HCEC 1CT (cell line): ENCODE measurements at regions not wholly inside any gene's neighbourhood (a gene's known extent, or its start where the extent isn't known, plus 50 kb on each side); places are given as distances from the start of the nearest gene placed in this dataset.
"Not testable (repeated sequence)": the region's sequence is repeated elsewhere in the genome, so short reads cannot be mapped to it uniquely, and the experiment has no call there.

ENCODE experiments used
- DNase-seq: peaks from one replicate; pipeline ENCODE4 v3.0.0-alpha.2; 2017

DNA sequence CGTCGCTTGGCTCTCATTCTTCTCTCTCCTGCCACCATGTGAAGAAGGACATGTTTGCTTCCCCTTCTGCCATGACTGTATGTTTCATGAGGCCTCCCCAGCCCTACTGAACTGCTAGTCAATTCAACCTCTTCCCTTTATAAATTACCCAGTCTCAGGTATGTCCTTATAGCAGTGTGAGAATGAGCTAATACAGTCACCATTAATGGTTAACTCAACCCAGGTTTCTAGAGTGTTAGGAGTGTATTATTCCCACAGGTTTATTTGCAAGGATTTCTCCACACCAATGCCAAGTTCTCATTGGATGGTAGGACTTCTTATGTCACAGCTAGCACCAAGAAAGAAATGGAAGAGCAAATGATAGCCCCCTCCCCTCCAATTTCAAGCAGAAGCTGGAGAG is 71.9 kb downstream of the DYNAP start:
- no peak for DNase-seq

DNA sequence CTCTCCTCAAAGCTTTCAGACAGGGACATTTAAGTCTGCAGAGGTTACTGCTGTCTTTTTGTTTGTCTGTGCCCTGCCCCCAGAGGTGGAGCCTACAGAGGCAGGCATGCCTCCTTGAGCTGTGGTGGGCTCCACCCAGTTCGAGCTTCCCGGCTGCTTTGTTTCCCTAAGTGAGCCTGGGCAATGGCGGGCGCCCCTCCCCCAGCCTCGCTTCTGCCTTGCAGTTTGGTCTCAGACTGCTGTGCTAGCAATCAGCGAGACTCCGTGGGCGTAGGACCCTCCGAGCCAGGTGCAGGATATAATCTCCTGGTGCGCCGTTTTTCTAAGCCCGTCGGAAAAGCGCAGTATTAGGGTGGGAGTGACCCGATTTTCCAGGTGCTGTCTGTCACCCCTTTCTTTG is 78.7 kb downstream of the DYNAP start:
- not testable (repeated sequence) for DNase-seq

DNA sequence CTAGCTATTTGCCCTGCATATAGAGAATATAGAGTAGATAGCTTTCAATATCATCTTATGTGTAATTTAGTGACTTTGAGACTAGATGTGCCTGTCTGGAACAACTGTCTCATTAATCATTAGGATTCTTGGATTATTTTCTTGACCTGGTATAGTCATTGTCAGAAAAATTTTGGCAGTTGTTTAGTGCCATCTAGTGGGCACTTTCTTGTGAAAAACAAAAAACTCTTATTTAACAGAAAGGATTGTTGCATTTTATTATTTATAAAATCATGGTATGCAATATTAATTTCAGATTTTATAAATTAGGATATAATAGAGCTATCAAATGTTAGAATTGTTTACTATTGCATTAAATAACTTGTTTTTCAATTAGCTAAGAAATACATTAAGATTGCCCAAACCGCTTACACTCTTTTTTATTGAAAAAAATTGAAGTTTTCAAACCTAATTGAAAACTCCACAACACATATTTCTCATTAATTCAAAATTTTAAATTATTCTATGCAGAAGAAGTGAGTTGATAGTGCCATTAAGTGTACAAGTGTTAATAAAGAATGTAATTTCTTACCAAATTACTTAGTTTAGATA is 80.3 kb downstream of the DYNAP start:
- peak; percentile 39 for DNase-seq

DNA sequence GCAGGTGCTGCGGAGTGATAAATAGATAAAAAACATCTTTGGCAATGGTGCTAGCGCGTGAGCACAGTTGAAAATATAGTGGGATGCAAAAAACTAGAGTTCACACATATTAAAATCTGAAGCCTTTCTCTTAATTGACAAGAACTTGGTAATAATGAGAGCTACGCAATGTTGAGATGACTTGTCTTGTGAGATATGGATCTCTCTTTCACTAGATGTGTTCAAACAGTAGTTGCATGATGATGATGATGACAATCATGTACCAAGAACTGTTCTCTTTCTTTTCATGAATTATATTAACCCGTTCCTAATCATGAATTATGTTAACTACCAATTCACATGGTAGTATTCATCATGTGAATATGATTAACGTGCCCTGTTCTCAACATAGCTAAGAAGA is 81.1 kb downstream of the DYNAP start:
- DNase-seq = no peak

DNA sequence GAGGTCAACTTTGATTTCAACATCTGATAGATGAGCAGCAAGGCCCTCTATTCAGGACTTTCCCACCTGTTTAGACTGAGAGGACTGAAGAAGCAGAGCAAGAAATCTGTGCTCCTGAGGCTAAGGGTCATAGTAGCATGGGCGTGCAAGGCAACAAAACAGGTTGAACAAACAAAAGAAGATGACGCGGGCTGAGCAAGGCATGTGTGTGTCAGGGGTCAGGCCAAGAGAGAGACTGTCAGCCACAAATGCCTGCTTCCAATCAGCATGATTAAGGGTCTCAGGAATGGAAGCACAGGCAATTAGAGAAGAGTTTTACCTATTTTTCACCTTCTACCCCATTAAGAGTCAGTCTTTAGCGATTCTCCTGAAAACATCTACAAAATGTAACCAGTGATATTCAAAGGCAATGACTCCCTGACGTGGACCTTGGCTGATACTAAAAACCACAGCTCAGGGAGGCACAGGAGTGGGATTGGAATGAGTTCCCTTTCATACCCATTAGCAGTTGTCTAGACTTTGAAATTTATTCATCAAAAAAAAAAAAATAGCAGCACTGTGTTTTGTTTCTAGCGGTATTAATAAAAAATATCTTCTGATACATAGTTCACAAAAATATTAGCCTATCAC is 81.9 kb downstream of the DYNAP start:
- peak; percentile 20 for DNase-seq

DNA sequence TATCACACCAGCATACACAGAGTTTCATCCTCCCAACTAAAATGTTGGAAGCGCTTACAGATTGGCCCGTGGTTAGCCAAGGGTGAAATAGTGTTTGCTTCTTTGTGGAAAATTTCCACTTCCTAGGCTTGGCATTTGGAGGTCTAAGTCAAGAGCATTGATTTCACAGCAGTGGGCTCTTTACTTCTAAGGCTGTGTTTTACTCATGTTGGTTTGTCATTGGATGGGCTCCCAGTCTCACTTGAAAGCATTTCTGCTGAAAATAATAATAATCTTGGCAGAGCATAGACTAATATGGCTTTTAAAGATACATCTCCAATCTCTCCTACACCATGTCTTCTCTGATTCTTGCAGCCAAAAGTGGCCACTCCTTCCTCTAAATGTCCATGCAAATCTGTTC is 82.9 kb downstream of the DYNAP start:
- no peak for DNase-seq

DNA sequence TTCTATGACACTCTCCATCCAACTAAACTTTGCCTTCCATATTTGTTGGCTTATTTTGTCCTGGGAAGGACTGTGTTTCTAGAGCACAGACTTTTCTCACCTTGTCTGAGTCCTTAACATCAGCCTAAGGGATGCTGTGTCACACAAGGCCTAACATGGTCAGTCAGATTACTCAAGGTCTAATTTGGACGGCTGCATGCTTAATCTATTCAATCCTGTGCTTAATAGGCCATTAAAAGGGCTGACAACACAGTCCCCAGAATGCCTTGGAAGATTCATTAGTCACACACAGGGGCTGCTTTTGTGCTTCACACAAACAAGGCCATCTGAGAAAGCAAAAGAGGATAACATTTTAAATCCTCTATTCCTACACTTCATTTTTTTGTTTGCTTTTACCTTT is 84.0 kb downstream of the DYNAP start:
- no peak for DNase-seq

DNA sequence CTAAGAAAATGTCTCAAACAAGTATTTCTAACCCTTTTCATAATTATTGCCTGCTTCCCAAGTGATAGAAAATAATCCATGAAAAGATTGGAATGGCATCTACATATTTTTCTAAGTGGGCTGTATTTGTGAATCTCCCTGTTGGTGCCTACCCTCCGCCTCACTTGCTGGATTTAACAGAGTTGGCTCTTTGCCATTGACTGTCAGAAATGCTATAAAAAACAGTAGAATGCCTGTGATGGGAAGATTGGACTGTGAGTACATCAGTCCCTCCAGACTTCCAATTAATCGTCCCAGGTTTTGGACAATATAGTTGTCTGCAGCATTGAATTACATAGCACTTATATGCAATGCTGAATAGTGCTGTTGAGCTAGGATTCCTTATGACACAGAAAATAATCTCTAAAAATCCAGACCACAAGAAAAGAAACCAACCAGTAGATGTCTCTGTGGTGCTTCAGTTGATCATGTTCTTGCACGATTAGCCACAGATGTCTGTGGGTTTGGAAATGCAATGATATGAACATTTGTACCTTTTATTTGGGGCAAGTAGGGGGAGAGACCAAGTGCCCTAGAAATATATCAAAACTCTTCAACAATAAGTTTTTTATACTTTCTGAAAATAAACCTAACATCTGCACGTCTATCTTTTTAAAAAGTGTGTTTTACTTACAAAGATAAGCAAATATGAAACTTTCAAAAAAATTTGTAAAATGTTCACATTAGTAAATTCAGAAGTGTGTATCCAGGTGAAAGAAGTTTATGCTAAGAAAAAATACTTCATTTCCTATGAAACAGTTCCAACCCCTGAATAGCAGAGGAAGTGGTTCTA is 88.5 kb downstream of the DYNAP start:
- peak; percentile 77 for DNase-seq

DNA sequence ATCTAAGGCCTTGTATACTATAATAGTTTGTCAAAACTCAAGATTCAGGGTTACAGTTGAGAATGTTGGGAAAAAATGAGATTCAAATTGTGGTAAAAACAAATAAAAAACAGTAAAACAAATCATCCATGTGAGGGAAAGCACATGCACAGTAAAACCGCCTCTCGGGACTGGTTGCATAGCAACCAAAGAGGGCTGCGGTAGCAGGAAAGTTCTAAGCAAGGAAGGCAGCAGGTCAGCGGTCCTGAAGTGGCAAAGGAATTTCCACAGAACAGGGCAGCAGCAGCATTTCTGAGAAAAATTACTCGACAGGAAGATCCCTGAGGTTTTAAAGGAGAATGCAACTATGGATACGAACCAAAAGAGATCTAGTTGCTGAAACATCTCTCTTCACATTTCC is 93.7 kb downstream of the DYNAP start:
- DNase-seq = no peak

DNA sequence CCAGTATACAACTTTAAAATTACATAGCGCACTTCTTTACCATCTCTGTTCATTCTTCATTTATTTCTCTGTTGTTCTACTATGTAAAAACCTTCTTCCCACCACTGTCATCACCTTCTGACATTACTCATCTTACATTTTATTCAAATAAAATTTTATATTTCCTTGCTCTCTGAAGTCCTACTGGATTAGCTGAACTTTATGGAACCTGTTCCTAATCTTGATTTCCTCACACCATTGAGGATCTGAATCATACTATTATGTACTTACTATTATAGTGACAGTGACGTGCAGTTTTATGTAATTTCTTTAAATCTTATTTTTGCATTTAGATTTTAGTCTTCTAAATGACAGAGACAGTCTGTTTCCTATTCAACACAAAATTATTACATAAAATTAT is 98.3 kb downstream of the DYNAP start:
- DNase-seq = no peak

DNA sequence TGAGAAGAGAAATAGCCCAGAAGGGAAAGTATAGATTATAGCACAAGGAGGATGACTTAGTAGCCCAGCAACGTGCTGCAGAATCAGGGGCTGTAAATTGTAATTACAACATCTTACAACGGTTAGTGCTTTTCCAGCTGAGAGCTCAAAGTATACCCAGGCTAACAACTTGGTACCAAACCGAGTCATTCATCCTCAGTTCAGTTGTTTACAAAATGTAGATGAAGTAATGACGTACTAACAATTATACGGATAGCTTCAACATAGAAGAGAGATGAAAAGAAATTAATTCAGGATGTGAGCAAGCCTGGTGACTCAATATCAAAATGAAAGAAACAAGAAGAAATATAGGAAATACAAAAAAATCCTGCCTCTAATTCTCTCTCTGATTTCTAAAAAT is 99.2 kb downstream of the DYNAP start:
- peak; percentile 55 for DNase-seq

DNA sequence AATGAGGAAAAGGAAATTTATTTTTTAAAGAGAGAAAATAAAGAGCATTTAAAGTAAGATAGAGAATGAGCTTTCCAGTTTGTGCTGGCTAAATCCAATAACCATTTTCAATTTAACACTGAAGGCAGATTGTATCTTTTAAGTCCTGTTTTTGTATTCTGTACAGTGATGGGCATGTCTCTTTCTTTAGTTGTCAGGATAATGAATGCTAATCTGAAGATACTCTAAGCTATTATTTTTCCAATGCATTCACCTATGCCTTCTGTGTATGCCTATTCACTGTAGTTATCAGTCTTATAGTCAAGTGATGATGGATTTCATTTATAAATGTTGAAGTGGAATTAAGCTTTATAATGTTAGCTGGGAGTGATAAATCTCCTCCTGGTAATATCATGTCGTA is 101.4 kb downstream of the DYNAP start:
- no peak for DNase-seq

DNA sequence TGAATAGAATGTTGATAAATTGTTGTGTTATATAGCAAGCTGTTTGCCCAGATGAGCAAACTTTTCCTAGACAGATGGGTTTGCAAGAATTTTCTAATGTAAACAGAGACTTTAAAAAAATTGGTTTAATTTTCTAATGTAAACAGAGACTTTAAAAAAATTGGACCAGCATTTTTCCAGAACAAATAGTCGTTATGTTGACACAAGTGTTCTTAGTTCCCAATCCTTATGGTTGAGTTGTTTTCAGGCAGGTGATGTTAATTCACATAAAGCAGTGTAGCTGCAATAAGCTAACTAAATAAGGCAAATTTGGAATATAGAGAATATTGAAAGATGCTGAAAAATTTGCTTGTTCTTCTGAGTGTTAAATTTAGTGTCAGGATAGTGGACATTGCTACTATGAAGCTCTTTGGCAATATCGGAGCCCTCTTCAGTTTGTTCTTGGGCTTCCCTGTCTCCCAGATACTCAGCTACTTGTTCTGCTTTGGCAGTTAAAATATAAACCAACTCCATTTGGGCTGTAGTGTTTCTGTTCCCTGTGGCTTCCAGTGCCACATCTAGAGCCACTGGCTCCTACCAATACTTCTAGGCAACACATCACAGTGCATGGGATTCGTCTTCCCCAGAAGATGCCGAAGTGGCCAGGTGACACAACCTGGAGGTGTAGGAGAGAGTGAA is 105.7 kb downstream of the DYNAP start:
- no peak for DNase-seq

DNA sequence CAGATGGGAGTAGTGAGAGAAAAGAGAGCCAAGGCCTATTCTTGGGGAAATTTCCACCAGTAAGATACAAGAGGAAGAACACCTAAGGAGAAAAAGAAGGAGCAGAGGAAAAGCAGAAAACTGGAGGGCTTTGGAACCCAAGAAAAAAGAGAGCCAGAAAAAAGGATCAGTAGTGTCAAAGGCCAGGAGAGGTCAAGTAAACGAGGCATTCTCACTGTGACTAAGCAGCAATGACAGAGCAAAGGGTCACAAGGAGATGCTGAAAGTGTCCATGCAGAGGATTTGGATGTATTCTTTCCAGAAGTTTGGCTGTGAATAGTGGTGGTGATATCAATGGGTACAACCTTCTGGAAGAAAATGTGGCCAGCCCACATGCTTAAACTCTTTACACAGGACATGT is 109.5 kb downstream of the DYNAP start:
- DNase-seq = no peak

DNA sequence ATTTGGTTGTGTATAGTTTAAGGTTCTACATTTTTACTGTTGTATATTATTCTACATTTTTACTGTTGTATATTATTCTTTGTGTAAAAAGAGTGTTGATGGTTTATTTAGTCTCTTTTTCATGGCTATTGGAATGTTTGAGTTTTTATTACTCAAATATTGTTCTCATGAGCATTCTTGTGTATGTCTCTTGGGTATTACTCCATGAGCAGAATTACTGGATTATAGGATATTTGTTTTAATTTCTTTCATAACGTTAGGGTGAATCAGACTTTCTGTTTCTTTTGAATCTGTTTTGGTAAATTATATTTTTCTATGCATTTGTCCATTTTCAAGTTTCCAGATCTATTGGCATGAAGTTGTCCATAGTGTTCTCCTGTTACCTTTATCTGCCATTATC is 111.6 kb downstream of the DYNAP start:
- DNase-seq = no peak

DNA sequence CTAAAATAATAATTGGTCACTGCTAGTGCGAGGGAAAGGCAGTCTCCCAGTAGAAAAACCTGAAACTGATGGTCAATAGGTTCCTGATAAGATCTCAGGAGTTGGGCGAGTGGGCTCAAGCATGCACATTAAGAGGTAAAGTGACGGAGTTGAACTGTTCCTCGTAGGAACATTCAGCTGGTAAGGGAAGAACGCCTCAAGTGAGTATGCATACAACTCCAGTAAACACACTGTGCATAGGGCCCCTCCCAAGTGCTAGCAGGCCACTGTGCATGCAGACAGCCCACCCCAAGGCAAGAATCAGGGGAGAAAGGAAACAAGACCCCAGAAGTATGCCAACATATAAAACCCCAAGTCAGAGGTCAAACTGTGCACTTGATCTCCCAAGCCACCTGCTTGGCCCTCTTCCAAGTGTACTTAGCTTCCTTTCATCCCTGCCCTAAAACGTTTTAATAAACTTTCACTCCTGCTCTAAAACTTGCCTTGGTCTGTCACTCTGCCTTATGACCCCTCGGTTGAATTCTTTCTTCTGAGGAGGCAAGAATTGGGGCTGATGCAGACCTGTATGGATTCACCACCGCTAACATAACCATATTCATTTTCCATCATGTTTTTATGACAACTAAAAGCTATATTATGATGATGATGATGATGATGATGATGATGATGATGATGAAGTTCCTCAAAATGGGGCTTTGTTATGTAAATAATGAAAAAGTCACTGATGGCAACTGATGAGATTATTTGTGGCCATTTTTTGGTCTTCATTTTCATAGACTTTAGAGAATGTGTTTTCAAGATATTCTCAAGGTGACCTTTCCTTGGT is 118.0 kb upstream of the RAB27B start:
- no peak for DNase-seq

DNA sequence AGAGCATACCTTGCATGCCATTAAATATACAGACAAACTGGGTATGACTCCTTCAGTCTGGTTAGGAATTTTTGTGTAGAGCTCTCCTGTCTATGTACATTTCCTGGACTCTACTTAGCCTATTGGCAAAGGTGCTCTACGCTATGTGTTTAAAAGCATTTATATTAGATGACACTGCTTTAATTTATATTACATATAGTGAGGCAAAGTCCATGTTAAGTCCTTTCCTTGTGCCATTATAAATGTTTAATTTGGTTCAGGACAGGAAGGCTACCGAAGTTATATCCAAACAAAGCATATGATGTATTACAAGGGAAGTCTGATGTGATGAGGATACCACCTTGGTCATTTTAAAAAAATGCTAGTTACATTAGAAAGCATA is 117.4 kb upstream of the RAB27B start:
- DNase-seq = no peak

DNA sequence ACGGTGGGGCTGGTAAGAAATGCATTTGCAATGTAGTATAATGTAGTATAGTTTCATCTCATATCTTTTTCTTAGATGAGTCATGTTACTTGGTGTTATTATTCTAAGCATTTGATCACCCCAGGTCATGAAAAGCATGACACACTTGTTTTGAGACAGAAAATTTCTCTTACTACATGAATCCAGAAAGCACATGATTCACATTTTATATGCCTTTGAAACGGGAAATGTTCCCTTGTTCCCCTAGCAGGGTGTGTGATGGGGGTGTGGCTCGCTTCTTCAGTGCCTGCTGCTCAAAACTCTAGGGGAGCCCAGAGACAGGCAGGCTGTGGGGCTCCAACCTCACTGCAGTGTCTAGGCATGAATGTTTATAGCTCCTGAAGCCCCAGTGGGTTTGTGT is 116.0 kb upstream of the RAB27B start:
- DNase-seq = peak; percentile 87

DNA sequence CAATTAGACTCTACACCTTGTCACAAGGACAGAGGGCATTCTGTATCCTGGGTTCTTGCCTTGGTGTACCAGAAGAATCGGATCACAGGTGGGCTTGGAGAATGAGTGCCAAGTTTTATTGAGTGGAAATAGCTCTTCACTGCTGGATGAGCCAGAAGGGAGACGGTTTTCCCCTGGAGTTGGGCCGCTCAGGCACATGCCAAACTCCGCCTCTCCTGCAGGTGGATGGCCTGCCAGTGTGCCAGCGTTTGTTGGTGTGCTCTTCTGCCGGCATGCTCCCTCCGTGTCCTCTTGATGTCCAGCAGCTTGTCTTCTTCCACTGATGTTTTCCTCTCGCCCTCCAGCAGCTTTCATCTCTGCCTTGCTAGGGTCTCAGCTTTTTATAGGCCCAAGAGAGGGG is 115.5 kb upstream of the RAB27B start:
- no peak for DNase-seq

DNA sequence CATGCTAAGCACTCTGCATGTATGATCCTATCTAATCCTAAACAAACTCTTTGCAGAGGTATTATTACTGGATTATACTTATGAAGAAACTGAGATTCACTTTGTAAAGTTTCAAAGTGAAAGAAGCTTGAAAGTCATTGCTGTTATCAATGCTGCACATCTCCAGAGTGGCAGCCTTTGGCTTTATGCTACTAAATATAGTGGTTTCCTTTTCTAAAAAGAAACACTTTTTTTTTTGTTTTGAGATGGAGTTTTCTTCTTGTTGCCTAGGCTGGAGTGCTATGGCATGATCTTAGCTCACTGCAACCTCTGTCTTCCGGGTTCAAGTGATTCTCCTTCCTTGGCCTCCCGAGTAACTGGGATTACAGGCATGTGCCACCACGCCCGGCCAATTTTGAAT is 114.9 kb upstream of the RAB27B start:
- DNase-seq = no peak

DNA sequence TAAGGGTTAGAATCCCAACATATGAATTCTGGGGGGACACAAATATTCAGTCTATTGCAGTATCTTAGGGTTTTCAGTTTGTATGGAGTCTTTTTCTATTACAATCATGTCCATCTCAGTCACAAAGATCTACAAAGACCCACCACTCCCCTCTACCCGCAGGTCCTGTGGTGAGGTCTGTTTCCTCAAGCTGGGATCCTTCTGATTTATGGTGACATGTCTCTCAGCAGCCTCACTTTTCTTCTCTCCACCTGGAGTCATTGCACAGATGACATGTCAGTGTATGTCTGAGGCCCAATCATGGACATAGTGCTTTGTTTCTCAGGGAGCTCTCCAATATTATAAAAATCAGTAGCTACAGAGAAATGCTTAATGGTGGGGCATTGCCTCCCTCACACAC is 113.4 kb upstream of the RAB27B start:
- no peak for DNase-seq

DNA sequence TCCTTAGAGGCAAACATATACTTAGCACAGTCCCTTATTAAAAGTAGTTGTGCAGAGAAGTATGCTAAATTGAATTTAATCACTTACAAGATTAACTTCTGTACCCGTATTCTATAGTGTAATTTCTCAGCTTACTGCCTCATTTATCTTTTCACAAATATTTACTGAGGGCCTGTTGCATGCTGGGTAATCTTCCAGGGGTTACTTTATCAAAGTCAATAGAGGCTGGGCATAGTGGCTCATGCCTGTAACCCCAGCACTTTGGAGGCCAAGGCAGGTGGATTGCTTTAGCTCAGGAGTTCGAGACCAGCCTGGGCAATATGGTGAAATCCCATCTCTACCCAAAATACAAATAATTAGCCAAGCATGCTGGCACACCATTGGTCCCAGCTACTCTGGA is 111.7 kb upstream of the RAB27B start:
- DNase-seq = no peak
